HuH-7.5 (cell line): ENCODE measurements at regions not wholly inside any gene's neighbourhood (a gene's known extent, or its start where the extent isn't known, plus 50 kb on each side); places are given as distances from the start of the nearest gene placed in this dataset.

Source experiments
- DNase-seq: peaks from one replicate; pipeline ENCODE4 v3.0.0; 2011; ENCODE audit warnings: low spot score

DNA sequence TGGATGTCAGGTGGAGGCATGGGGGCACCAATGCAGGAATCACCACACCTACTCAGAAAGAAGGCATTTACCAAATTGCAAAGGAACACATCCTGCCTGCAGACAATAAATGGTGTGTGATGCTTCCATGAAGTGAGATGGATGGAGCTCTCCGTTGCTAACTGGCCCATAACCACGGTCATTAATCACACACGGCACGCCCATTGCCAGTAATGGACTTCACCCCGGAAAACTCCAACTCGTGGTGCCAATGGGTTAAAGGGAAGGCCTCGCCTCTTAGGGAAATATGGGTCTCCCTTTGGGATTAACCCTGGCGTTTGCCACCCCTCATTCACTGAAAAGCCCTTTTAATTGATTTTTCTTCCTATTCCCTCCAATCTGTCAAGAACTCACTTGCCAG, 443.1 kb upstream of the DAB1 start:
- DNase-seq, result no peak

- DNase-seq, result no peak
Measured at GRCh38 chr1:57860931-57861565, 437.2 kb upstream of the DAB1 start.

- DNase-seq, result no peak
Measured at GRCh38 chr1:57860325-57860724, 436.5 kb upstream of the DAB1 start.

DNA sequence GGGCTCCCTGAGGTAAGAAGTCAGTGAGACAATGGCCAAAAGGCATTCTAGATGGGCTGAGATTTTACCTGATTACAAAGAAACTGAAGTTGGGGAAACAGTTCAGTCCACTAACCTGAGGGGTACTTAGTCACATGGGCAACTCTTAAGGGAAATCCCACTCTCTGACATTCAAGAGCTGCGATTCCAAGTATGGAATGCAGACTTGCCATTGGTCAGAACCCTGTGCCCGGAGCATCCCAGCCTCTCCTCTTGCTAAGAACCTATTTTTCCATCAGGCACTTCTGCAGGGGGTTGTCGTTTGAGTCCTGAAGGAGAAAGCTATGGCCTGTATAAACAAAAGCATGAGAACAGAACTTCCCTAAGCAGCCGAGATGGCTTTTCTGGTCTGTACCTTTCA, 434.9 kb upstream of the DAB1 start:
- DNase-seq, result no peak

DNA sequence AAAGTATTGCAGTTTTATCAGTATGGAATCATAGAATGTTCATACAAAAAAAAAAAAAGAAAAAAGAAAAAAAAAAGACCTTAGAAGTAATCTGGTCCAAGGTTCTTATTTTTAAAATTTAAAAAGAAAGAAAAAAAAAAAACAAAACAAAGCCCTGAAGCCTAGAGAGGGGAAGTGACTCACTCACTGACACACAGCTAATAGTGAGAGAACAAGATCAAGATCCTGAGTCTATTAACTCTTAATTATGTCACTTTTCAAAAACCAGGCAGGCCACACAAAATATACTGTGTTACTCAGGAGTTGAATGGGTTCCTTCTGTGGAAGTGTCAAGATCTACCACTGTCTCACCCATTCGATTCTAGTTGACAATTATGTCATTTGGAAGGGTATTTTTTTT, 433.9 kb upstream of the DAB1 start:
- DNase-seq, result no peak

DNA sequence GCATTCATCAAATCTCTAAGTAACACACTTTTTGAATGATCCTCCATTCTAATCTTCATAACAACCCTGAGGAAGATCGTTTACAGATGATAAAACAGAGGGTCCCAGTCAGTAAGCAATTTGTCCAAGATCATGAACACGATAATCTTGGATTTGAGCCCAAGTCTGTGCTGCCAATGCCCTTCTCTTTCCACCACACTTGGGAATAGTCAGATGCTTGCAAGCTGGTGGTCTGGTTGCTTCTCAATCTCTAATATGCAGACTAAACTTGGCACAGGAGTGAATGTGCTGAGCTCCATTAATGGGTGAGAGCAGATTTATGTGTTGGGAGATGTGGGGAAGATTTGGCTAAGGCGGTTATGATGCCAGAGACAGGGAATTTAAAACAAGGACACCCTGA, 430.6 kb upstream of the DAB1 start:
- no peak for DNase-seq

- no peak for DNase-seq
Measured at GRCh38 chr1:57850176-57850940, 426.5 kb upstream of the DAB1 start.

- no peak for DNase-seq
Measured at GRCh38 chr1:57848406-57848805, 424.5 kb upstream of the DAB1 start.

GRCh38 chr1:57845041-57845440, 421.2 kb upstream of the DAB1 start:
- DNase-seq, result no peak

- no peak for DNase-seq
Measured at GRCh38 chr1:57844382-57844980, 420.6 kb upstream of the DAB1 start.

DNA sequence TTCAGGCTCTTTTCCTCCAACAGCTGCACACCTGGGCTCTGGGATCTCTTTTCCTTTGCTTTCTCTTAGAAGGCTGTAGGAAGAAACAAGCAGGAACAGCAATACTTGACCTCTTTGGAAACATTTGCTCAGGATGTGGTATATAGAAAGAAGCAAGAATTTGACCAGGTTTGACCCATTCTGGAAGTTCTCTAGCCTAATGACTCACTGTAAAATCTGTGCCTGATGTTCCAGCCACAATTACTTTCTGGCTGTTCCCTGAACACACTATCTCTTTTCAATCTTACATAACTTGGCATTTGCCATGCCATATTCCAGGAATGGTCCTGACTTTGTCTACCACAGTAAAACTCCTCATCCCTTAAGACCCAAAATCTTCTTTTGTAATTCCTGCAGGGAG, 419.9 kb upstream of the DAB1 start:
- DNase-seq, result no peak

DNA sequence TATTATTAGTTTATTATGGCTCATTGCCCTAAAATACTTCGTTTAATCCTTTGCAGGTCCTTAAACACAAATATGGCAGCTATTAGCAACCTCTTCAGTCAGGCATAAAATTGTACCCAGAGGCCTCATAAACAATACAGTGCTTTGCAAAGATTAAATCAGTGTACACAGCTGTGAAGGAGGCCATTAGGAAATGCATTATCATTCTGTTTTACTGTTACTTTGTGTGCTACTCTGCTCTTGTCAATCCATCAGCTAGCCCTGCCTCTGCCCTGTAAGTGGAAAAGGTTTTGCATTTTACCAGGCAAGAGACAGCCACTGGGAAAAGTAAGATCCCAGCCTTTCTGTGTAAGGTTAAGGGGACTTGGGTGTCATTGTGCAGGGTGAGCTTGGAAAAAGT, 415.7 kb upstream of the DAB1 start:
- no peak for DNase-seq

DNA sequence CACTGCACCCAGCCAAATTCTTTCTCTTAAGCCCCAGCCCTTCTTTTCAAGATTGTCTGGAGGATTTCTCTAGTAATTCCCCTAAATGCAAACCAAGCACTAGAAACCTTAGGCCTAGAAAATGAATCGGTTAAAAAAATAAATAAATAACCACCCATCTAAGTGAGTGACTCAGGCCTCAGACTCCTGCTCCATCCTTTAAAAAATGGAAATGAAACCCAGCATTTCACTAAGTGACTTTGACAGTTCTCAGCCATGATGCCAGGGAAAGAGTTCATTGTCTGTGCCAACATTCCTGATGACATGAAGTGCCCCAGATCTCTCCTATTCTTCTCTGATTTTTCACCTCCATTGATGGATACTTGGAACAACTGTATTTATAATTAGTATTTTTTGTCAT, 415.2 kb upstream of the DAB1 start:
- DNase-seq, result no peak

- no peak for DNase-seq
Measured at GRCh38 chr1:57835620-57836019, 411.8 kb upstream of the DAB1 start.

- DNase-seq, result no peak
Measured at GRCh38 chr1:57833296-57833695, 409.4 kb upstream of the DAB1 start.

- no peak for DNase-seq
Measured at GRCh38 chr1:57832612-57833011, 408.8 kb upstream of the DAB1 start.

DNA sequence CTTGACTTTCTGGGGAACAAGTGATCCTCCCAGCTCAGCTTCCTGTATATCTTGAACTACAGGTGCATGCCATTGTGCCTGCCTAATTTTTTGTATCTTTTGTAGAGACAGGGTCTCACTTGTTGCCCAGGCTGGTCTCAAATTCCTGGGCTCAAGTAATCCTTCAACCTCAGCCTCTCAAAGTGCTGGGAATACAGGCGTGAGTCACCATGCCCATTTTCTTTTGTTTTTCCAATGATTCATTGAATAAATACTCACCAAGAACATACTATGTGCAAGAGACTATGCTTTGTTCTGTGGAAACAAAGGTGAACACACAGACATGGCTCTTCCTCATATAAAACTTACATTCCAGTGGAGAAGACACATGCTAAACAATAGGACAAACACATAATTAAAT, 407.8 kb upstream of the DAB1 start:
- no peak for DNase-seq

GRCh38 chr1:57826535-57826934, 402.7 kb upstream of the DAB1 start:
- DNase-seq, result no peak

GRCh38 chr1:57824535-57824934, 400.7 kb upstream of the DAB1 start:
- no peak for DNase-seq

- no peak for DNase-seq
Measured at GRCh38 chr1:57820356-57821095, 396.7 kb upstream of the DAB1 start.

- no peak for DNase-seq
Measured at GRCh38 chr1:57819893-57820292, 396.0 kb upstream of the DAB1 start.

GRCh38 chr1:57803586-57803985, 379.7 kb upstream of the DAB1 start:
- DNase-seq, result no peak

DNA sequence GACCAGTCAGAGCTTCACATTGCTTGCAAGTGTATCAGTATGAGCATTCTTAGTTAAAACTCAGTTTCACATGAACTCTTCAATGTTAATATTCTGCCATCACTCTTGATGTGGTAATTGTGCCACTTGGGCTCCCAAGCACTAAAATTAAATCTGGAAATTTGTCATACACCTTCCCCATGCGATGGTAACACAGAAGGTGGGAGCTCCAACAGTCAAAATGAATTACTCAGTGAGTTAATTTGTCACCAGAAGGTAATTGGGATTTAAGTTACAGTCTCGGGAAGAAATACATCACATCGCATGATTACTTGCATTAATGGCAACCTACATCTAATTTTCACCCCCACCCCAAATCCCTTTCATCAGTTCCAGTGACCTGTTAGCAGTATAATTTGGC, 376.5 kb upstream of the DAB1 start:
- DNase-seq, result no peak
